ENCODE measurements at regions not wholly inside any gene's neighbourhood (a gene's known extent, or its start where the extent isn't known, plus 50 kb on each side); places are given as distances from the start of the nearest gene placed in this dataset.

DNA sequence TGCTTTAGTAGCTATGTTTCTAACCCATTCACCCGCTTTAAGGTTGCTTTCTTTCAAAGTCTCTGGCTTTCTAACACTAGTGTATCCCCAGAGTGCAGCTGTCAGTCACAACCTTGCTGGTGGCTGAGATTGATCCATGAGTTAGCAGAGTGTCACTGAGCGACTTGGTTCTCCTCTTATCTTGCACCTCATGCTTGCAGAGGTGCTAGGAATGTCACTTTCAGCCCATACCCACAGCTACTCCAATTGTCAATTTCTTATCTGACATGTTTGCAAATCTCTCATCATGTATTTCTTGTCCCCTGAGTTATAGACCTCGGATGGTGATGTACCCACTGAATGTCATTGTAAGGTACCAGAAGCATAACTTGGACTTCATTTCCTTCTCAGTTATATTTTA is 1110.2 kb downstream of the GALC start:
- no peak for DNase-seq (ENCODE audit: low read depth in 4 of 4, low spot score in 2 of 4)

DNA sequence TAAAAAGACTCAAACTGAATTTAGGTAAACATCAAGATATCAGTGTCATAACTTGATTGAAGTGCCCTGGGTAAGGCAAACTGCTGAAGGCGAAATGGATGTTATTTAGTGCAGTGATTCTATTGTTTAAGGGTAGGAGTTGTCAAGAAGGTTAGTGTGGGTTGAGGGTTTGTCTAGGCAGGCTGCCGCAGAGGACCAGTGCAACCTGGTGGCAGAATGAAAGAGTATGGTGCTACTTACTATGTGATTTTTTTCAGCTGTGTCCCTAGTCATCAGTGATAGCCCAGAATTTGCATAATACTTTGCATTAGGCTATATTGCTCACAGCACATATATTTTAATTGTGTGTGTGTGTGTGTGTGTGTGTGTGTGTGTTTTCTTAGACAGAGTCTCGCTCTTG is 1127.0 kb downstream of the GALC start:
- no peak for DNase-seq (ENCODE audit: low read depth in 4 of 4, low spot score in 2 of 4)

DNA sequence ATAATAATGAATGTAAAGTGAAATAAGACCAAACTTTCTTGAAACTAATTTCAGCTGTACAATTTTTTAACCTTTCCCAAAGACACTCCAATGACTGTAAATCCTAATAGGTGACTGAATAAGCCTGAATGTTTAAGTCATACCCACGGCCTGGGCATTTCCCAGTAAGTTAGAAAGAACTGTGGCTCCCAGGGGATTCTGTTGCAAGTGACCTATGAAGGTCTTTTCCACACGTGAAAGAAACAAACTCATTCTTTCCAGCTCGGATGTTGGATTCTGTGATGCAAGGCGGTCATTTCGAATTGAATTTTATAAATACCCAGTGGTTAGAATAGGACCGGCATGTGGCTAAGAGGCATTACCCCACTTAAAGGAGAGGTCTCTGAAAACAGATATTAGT is 1134.4 kb downstream of the GALC start:
- peak in 1 of 4 donors; percentile 2 for DNase-seq (ENCODE audit: low read depth in 4 of 4, low spot score in 2 of 4)

DNA sequence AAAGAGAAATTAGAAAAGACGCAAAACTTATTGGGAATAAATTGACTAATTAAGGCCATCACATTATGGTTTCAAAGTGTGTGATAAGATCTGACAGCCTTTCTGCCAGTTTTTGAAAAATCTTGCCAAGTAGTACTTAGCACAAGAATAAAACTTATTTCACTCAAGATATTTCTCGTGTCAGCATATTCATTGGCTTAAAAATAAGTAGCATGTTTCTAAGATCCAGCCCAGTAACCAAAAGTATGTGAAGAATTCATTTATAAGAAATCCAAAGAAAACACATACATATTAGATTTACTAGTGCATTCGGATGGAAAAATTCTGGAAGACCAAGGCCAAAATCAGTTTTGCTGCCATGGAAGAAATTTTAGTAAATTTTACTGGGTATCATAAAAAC is 1135.0 kb downstream of the GALC start:
- DNase-seq (ENCODE audit: low read depth in 4 of 4, low spot score in 2 of 4) = peak in 3 of 4 donors; percentile 13 to 41 (median 37)

DNA sequence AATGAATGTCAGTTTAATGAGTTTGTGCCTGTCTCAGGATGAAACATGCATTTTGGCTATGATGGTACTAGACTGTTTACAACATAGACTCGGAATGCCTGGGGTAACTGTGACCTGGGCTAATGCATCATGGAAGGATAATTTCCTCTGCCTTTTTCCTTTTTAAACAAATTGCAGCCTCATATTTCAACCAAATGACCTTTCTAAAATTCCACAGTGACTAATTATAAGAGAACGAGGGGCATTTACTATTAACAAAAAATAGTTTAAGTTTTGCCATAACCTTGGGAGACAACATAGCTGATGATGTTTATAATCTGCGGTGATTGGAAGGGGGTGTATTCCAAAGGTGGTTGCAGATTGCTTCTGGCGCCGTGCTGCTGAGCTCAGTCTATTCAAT is 1140.5 kb downstream of the GALC start:
- DNase-seq (ENCODE audit: low read depth in 4 of 4, low spot score in 2 of 4) = no peak

DNA sequence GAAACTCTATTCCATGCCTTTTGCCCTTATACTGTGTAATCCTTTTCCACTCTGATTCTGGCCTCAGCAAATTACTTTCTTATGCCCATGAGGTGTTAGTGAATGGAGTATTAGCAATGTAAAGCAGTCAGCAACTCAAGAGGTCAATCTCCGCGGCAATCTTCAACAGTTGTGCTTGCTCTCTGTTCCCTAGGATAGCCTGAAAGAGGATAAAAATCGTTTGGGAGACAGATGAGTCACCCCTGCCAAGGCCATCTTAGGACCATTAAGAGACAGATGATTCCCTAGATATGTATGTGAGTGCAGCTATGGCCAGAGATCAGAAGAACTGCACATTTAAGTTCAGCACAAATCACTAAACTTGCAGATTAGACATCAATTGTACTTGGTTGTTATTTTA is 1145.8 kb downstream of the GALC start:
- no peak for DNase-seq (ENCODE audit: low read depth in 4 of 4, low spot score in 2 of 4)

DNA sequence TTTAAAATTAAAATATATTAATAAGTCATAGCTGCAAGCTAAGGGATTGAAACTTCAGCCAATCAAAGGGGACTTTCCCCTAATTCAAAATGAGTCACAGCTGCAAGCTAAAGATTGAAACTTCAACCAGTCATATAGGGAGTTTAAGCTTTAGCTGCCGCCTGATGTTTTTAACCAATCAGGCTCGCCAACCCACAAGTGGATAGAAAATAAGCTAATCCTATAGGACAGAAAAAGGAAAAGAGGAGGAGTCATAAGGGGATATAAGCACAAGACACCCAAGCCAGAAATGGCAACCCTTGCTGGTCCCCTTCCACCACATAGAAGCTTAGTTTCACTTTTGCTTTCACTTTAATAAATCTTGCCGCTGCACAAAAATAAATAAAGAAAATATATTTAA is 1154.6 kb downstream of the GALC start:
- no peak for DNase-seq (ENCODE audit: low read depth in 4 of 4, low spot score in 2 of 4)

DNA sequence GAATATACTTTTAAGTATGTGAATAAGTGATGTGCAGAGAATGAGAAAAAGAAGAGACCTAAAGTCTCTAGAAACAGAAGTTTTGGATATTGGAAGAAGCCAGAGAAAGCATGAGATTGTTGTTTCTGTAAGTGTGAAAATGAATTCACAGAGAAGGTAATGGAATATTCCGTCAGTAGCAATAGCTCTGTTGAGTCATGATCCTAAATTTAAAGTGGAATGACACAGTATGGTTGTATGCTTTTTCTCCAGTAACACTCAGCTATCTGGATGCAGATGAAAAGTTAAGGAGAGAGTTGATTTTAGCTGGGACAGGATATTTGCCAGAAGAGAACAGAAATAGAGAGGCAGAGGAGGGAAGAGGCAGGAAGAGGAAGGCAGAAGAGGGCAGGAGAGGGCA is 1166.3 kb downstream of the GALC start:
- DNase-seq (ENCODE audit: low read depth in 4 of 4, low spot score in 2 of 4) = no peak

DNA sequence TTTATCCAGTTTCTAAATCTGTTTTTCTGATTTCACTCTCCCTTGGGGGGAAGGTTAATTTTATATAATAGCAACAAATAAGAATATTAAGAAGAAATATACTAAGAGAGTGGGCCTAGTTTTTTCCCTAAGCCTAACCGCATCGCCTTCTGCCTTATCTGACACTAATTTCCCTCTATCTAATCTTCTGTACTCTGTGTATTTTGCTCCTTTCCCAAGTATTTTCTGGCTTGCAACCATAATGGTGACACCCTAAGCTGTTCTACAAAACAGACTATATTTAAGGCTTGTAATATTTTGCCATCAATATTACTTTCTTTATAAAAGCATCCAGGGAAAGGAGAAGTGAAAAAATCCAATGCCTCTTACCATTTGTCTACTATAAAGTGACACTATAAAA is 1168.8 kb downstream of the GALC start:
- DNase-seq (ENCODE audit: low read depth in 4 of 4, low spot score in 2 of 4) = no peak

DNA sequence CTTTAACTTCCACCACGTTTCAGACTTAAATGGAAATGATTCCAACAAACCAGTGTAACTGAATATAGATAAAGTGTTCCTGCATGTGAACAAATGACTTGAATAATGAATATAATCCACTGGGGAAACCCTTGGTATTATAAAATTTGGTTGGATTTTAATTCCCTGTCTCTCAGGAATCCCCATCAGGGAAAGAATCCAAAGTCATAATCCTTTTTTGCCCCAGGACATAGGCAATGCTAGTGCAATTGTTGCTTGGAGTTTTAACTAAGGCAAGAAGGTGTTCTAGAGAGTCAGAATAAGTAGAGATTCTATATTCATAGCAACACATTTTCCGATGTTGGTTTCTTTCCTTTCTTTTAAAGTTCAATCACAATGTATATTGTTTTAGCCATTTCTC is 1169.4 kb downstream of the GALC start:
- DNase-seq (ENCODE audit: low read depth in 4 of 4, low spot score in 2 of 4) = no peak

DNA sequence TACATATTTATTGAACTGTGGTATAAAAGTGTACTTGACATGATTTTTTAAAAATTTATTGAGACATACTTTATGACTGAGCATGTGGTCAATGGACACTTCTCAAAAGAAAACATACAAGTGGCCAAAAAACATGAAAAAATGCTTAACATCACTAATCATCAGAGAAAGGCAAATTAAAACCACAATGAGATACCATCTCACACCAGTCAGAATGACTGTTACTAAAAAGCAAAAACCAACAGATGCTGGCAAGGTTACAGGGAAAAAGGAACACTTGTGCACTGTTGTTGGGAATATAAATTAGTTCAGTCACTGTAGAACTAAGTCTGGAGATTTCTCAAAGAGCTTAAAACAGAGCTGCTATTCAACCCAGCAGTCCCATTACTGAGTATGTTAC is 1177.6 kb downstream of the GALC start:
- no peak for DNase-seq (ENCODE audit: low read depth in 4 of 4, low spot score in 2 of 4)

DNA sequence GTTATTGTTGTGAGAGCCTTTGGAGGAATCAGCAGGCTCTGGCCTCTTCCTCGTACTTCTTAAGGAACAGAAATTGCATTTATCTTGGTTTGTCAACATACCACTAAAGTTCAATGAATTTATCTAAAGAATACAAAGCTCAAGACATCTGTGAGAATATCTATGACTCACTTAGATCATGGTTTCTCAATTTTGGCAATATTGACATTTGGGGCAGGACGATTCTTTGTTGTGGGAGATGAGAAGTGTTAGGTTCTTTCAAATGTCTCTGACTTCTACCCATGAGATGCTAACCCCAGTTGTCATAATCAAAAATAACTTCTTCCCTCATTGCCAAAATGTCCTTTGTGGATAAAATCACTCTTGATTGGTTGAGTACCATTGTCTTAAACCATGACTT is 1190.3 kb downstream of the GALC start:
- no peak for DNase-seq (ENCODE audit: low read depth in 4 of 4, low spot score in 2 of 4)

DNA sequence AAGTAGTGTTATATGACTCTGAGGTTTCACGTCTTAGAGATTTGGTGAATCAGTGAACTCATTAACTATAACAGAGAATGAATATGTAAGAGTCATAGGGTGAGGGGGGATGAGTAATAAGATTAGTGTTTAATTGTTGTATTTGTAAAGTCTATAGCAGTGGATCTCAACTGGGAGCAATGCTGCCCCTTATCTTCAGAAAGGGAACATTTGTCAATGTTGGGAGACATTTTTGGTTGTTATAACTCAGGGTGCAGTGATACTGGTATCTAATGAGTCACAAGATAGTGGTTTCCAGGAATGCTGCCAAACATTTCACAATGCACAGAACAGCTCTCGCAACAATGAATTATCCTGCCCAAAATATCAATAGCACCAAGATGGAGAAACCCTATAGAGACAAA is 1193.7 kb downstream of the GALC start:
- DNase-seq (ENCODE audit: low read depth in 4 of 4, low spot score in 2 of 4) = no peak

DNA sequence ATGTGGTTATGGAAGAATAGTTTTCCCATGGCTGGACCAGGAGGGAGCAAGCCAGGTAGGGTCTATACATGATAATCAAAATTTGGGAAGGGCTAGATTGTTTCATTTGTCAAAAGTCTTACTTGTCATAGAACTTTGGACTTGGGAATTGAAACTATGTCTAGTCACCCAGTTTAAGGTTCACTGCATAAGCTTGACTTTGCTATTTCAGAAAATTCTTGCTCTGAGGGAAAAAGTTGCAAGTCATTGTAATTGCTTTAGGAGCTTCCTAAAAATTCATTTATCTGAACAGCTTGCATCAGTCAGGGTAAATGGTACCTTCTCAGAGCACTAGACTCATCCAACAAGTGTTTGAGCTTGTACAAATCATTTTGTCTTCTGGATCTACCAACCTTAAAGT is 1194.7 kb downstream of the GALC start:
- no peak for DNase-seq (ENCODE audit: low read depth in 4 of 4, low spot score in 2 of 4)

DNA sequence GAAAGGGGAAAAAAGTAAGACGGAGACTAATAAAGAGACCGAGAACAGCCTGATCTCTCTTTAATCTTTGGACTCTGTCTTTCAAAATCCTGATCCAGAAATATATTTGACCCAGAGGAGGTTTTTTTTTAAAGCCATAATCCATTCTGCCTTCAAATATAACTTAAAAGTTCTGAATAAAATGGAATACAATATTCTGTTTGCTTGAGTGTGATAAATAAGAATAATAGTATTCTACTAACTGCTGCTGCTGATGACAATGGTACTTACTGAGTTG is 1196.0 kb downstream of the GALC start:
- no peak for DNase-seq (ENCODE audit: low read depth in 4 of 4, low spot score in 2 of 4)

DNA sequence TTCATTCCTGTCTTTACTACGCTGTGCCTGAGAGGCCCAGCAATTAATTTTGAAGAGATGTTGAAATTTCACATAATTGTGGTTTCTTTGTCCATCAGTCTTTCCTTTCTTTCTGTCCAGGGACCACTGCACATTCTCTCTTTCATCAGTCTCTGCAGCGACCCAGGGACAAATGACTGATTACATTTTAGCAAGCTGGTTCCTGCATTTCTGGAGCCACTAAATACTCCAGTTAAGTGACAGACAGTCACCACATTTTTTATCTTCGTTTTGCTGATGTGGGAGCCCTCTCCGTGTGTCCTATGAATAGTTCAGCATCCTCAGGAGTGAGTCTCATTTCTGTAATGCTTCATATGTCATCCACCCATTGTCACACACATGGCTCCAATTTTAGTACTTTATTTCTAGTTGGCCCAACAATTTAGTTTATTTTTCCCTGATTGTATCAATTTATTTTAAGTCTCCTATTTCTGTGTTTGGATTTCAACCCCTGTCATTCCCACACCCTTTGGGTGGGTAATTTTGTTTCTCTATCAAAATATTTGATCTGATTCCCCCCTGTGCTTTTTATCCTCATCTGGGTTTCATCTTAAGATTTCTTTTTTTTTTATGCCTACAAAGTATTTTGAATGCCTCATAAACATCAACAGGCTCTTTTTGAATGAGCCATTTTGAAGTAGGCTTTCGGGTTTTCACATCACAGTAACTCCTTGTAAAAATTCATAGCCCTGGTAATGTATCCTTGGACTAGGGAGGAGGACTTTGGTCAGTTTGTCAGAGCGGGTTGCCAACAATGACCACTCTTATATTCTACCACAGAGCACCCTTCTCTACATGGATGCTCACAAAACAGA is 1196.5 kb downstream of the GALC start:
- no peak for DNase-seq (ENCODE audit: low read depth in 4 of 4, low spot score in 2 of 4)

DNA sequence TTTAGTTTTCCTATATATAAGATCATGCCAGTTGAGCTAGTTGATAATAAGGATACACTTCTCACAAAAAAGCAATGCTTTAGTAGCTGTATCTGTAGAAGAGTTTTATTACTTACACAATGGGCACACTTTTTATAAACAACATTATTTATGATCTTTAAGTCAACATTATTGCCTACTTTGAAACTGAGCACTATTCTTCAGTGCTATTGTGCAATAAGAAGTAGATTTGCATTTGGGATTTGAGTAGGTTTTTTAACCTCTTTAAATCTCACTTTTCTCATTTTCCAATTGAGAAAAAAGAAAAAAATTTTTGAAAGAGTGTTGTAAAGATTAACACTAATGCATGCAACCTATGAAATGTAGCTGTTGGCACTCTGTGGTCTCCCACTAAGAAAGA is 1198.3 kb downstream of the GALC start:
- no peak for DNase-seq (ENCODE audit: low read depth in 4 of 4, low spot score in 2 of 4)

DNA sequence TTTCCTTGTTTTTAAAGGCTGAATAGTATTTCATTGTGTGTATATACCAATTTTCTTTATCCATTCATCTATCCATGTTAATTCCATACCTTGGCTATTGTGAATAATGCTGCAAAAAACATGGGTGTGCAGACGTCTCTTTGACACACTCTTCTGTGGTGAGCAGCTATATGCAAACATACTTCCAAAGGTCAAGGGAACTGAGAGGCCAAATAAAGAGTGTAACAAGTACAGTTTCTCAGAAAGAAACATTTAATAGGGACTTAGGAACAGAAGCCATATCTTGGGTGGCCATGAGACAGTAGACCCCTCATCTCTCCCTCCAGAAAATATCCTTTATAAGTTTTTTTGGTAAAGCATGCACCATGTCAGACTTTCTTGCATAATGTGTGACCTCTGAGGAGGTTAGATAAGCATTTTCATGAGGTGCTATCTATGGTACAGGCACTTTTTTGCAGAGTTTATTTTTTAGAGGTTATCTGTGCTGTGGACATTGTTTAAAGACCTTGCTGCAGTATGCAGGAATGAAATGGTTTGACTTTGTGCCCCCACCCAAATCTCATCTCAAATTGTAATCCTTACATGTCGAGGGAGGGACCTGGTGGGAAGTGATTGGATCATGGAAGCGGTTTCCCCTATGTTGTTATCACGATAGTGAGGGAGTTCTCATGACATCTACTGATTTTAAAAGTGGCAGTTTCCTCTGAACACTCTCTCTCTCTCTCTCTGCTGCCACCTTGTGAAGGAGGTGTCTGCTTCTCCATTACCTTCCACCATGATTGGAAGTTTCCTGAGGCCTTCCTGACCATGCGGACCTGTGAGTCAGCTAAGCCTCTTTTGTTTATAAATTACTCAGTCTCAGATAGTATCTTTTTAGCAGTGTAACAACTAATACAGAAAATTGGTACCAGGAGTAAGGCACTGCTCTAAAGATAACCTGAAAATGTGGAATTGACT is 1202.3 kb downstream of the GALC start:
- no peak for DNase-seq (ENCODE audit: low read depth in 4 of 4, low spot score in 2 of 4)

DNA sequence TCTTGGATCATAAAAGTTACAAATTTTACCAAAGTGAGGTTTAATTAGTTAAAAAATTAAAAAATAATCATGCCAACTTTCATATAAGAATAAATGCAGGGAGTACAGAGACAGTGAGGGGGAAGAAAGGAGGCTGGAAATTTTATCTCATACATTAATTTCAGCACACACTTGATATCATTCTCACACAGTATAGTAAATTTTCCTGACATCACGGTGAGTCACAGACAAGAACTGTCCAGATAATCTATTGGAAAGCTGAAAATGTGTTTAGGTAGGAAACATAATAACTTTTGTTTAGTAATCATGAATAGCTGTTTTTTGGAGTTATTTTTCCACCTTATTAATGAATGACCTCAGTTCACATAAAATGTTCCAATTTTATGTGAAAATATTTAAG is 1204.8 kb downstream of the GALC start:
- DNase-seq (ENCODE audit: low read depth in 4 of 4, low spot score in 2 of 4) = no peak

DNA sequence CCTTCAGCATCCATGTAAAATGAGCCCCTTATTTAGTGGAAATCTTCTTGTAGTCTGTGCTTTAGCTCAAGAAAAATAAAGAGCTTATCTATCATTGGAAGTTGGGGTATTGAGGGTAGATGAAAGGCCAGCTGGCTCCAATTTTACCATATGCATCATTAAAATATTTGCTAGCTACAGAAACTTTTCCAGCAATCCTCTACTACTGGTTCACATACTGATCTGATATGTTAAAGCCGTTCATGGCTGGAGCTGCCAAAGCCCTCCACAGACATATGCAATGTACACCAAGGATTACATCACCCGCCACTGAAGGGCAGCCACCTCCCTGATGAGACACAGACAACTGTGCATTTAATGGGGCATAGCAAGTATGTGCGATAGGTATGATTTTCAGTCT is 1205.3 kb downstream of the GALC start:
- DNase-seq (ENCODE audit: low read depth in 4 of 4, low spot score in 2 of 4) = peak in 3 of 4 donors; percentile 7 to 15 (median 14)

DNA sequence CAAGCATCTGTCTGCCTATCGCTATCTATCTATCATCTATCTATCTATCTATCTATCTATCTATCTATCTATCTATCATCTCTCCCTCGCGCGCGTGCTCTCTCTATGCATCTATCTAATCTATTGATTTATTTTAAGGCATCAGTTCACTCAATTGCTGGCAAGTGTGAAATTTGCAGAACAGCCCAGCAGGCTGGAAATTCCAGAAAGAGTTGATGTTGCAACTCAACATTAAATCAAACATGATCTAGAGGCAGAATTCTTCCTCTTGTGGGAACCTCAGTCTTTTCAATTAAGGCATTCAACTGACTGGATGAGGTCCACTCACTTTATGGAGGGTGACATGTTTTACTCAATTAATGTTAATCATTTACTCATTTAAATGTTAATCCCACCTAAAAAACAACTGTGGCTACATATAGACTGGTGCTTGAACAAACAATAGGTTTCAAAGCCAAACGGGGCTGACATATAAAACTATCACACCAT is 1210.8 kb downstream of the GALC start:
- no peak for DNase-seq (ENCODE audit: low read depth in 4 of 4, low spot score in 2 of 4)

All from left renal cortex interstitium (tissue), 4 donors.